Activated CD4-positive, alpha-beta T cell treated with anti-CD3 and anti-CD28 coated beads for 24 hours (primary cell): ENCODE measurements at regions not wholly inside any gene's neighbourhood (a gene's known extent, or its start where the extent isn't known, plus 50 kb on each side); places are given as distances from the start of the nearest gene placed in this dataset.

ENCODE experiments used
- DNase-seq, 2 donors: peaks; one replicate each; pipeline ENCODE4 v3.0.0-alpha.2; 2020; ENCODE audit warnings: low read depth in 2 of 2

- no peak for DNase-seq
Observed at GRCh38 chr17:79174905-79175856, 100.6 kb downstream of the ENGASE start.

- DNase-seq: no peak
Observed at GRCh38 chr17:79174193-79174765, 99.7 kb downstream of the ENGASE start.

- no peak for DNase-seq
Observed at GRCh38 chr17:79171188-79171587, 96.6 kb downstream of the ENGASE start.

GRCh38 chr17:79169861-79170260, 95.2 kb downstream of the ENGASE start:
- DNase-seq: no peak

- DNase-seq: no peak
Observed at GRCh38 chr17:79169366-79169765, 94.7 kb downstream of the ENGASE start.

- DNase-seq: no peak
Observed at GRCh38 chr17:79168486-79169055, 93.9 kb downstream of the ENGASE start.

- no peak for DNase-seq
Observed at GRCh38 chr17:79167486-79167885, 92.9 kb downstream of the ENGASE start.

- DNase-seq: no peak
Observed at GRCh38 chr17:79165756-79166473, 91.3 kb downstream of the ENGASE start.

GRCh38 chr17:79164913-79165695, 90.5 kb downstream of the ENGASE start:
- DNase-seq: no peak

- no peak for DNase-seq
Observed at GRCh38 chr17:79164408-79164807, 89.8 kb downstream of the ENGASE start.

GRCh38 chr17:79163071-79163470, 88.4 kb downstream of the ENGASE start:
- no peak for DNase-seq

GRCh38 chr17:79162012-79162963, 87.7 kb downstream of the ENGASE start:
- DNase-seq: no peak

GRCh38 chr17:79160980-79161636, 86.5 kb downstream of the ENGASE start:
- no peak for DNase-seq

GRCh38 chr17:79159926-79160325, 85.3 kb downstream of the ENGASE start:
- DNase-seq: no peak

- no peak for DNase-seq
Observed at GRCh38 chr17:79159471-79159870, 84.8 kb downstream of the ENGASE start.

- no peak for DNase-seq
Observed at GRCh38 chr17:79156463-79157095, 82.0 kb downstream of the ENGASE start.

GRCh38 chr17:79155701-79156100, 81.1 kb downstream of the ENGASE start:
- no peak for DNase-seq

- no peak for DNase-seq
Observed at GRCh38 chr17:79154951-79155585, 80.4 kb downstream of the ENGASE start.

- no peak for DNase-seq
Observed at GRCh38 chr17:79154446-79154845, 79.8 kb downstream of the ENGASE start.
